Activated naive CD4-positive, alpha-beta T cell treated with anti-CD3 and anti-CD28 coated beads, Interleukin-2, amount 50 U/mL, for 72 hours (primary cell): ENCODE measurements at regions not wholly inside any gene's neighbourhood (a gene's known extent, or its start where the extent isn't known, plus 50 kb on each side); places are given as distances from the start of the nearest gene placed in this dataset.
"Not testable (repeated sequence)": the region's sequence is repeated elsewhere in the genome, so short reads cannot be mapped to it uniquely, and the experiment has no call there.

ENCODE experiments used
- ATAC-seq, 2 donors: fragments of 150-1000 bp; cut with Tn5 transposase; 2 replicates each; pipeline ENCODE4 v1.10.0; 2021; ENCODE audit warnings: mild to moderate bottlenecking in 2 of 2, moderate library complexity in 2 of 2
- DNase-seq, 2 donors: peaks; one replicate each; pipeline ENCODE4 v3.0.0; 2021 to 2022; ENCODE audit warnings: low spot score in 2 of 2
- H3K27ac Mint-ChIP-seq, 2 donors: one replicate each; pipeline ENCODE4 v1.8.0; 2022; ENCODE audit warnings: mild to moderate bottlenecking in 2 of 2, mixed read lengths in 2 of 2
- H3K36me3 Mint-ChIP-seq, 2 donors: one replicate each; pipeline ENCODE4 v1.8.0; 2022; ENCODE audit warnings: mixed read lengths in 2 of 2
- H3K9me3 Mint-ChIP-seq, 2 donors: one replicate each; pipeline ENCODE4 v1.8.0; 2022; ENCODE audit warnings: mixed read lengths in 2 of 2

GRCh38 chr3:72082186-72082715, 297.3 kb upstream of the PROK2 start:
- no peak for ATAC-seq
- no peak for DNase-seq
- peaks cover 0 to 6% of the 10 kb centered on the region in 2 donors for H3K36me3 Mint-ChIP-seq
- H3K9me3 Mint-ChIP-seq: no peaks in the 10 kb centered on the region
- H3K27ac Mint-ChIP-seq: no peak overlapping the region

DNA sequence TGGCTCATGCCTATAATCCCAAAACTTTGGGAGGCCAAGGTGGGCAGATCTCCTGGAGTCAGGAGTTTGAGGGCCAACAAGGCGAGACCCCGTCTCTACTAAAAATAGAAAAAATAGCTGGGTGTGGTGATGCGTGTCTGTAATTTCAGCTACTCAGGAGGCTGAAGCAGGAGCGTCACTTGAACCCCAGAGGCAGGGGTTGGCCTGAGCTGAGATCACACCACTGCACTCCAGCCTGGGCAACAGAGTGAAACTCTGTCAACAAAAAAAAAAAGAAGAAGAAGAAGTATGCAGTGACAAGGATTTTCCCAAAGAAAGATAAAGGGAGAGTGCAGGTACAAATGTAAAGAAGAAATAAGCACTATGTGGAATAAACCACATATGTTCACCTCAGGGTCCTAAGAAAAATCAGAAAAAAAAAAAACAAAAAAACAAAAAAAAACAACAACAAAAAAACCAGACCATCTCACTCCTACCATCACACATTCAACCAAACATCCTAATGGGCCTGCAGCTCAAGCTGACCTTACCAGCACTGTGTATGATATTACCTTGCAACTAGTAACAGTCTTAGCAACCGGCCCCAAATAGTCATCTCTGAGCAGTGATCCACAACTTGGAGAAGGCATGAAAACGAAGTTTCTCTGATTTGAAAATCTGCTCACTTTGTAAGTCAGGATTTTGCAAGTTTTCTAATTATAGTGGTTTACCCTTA, 296.7 kb upstream of the PROK2 start:
- ATAC-seq (no peak), DNase-seq (no peak)
- H3K9me3 Mint-ChIP-seq: no peaks in the 10 kb centered on the region
- peaks cover 0 to 6% of the 10 kb centered on the region in 2 donors for H3K36me3 Mint-ChIP-seq
- H3K27ac Mint-ChIP-seq: no peak overlapping the region

- Mint-ChIP-seq H3K27ac (no peak overlapping the region), H3K9me3 (no peaks in the 10 kb centered on the region), H3K36me3 (peaks cover 1 to 7% of the 10 kb centered on the region in 2 donors)
- ATAC-seq (no peak), DNase-seq (no peak)
These were observed 295.9 kb upstream of the PROK2 start for GRCh38 chr3:72080800-72081199.

DNA sequence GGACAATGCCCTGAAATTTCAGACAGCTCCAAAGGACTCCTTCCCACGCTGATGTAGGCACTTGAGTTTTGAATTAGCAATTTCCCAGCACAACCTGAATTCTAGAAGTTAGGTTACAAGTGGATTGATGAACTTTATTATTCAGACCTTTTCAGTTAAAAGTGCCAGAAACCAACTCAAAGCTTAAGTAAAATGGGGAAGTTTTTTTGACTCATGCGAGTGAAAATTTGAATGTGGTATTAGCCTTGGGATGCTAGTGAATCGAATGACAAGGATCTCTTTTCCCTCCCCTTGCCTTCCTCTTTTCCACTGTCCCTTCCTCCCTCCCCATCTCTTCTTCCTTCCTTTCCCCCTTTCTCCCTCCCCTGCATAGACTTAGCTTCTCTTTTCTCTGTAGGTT, 295.1 kb upstream of the PROK2 start:
- H3K27ac Mint-ChIP-seq: peak overlapping the region in 1 of 2 donors; percentile 16
- DNase-seq (no peak), ATAC-seq (peak; percentile 40)
- H3K36me3 Mint-ChIP-seq: peaks cover 8 to 14% of the 10 kb centered on the region in 2 donors
- H3K9me3 Mint-ChIP-seq: peaks cover 6 to 7% of the 10 kb centered on the region in 2 donors

- Mint-ChIP-seq H3K27ac (no peak overlapping the region), H3K9me3 (peaks cover 9 to 11% of the 10 kb centered on the region in 2 donors), H3K36me3 (peaks cover 12 to 18% of the 10 kb centered on the region in 2 donors)
- peak in 1 of 2 donors; percentile 49 for ATAC-seq
- no peak for DNase-seq
These were observed 294.5 kb upstream of the PROK2 start for GRCh38 chr3:72079369-72079872.

DNA sequence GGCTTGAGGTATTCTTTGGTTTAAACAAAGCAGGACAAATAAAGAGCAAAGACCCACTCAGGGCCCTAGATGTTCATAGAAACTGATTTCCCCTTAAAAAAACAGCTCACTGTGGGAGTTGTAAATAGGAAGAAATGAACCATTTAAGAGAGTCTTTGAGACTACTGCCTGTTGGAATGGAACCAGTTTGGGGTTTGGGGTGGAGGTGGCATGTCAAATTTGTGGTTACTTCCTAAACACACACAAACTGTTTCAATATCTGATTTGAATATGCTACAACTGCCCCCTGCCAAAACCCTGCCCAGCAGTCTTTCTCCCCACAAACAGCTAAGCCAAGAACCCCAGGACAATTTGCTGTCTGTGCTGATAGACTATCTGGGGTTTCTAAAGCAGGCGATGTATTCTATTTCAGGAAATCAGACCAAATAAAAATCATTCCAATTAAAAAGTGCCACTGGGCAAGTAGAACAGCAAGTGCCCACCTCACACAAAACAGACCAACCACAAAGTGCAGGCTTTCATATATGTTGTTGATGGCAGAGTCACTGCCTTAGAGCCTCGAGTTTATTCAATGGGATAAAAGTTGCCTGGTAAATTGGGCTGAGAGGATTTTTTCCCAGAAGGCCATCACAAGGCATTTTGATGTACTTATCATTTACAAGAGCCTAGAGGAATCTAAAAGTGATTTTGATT, 293.9 kb upstream of the PROK2 start:
- Mint-ChIP-seq H3K36me3 (peaks cover 12 to 18% of the 10 kb centered on the region in 2 donors), H3K9me3 (peaks cover 9 to 11% of the 10 kb centered on the region in 2 donors), H3K27ac (no peak overlapping the region)
- DNase-seq (no peak), ATAC-seq (peak in 1 of 2 donors; percentile 26)

GRCh38 chr3:72077473-72078259, 292.7 kb upstream of the PROK2 start:
- no peak for ATAC-seq
- Mint-ChIP-seq H3K9me3 (peaks cover 9 to 11% of the 10 kb centered on the region in 2 donors), H3K27ac (no peak overlapping the region), H3K36me3 (peaks cover 12 to 18% of the 10 kb centered on the region in 2 donors)
- no peak for DNase-seq

GRCh38 chr3:72075848-72076247, 290.9 kb upstream of the PROK2 start:
- ATAC-seq, DNase-seq, H3K27ac Mint-ChIP-seq: not testable (repeated sequence)
- peaks cover 9 to 11% of the 10 kb centered on the region in 2 donors for H3K9me3 Mint-ChIP-seq
- peaks cover 12 to 18% of the 10 kb centered on the region in 2 donors for H3K36me3 Mint-ChIP-seq

GRCh38 chr3:72071624-72072023, 286.7 kb upstream of the PROK2 start:
- H3K27ac Mint-ChIP-seq: no peak overlapping the region
- peaks cover 9 to 11% of the 10 kb centered on the region in 2 donors for H3K9me3 Mint-ChIP-seq
- DNase-seq (no peak), ATAC-seq (no peak)
- peaks cover 12% of the 10 kb centered on the region in 2 donors for H3K36me3 Mint-ChIP-seq

DNA sequence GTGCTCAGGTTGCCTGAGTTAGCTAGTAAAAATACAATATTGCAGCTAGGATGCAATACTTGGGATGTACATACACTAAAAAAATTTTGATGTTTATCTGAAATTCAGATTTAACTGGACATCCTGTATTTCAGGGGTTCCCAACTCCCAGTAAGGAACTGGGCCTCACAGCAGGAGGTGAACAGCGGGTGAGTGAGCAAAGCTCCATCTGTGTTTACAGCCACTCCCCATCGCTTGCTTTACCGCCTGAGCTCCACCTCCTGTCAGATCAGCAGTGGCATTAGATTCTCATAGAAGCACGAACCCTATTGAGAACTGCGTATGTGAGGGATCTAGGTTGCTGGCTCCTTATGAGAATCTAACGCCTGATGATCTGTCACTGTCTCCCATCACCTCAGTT, 285.1 kb upstream of the PROK2 start:
- H3K36me3 Mint-ChIP-seq: peaks cover 3% of the 10 kb centered on the region in 2 donors
- peaks cover 2 to 4% of the 10 kb centered on the region in 2 donors for H3K9me3 Mint-ChIP-seq
- DNase-seq: no peak
- no peak for ATAC-seq
- no peak overlapping the region for H3K27ac Mint-ChIP-seq

- peaks cover under 1% of the 10 kb centered on the region in 2 donors for H3K9me3 Mint-ChIP-seq
- ATAC-seq (no peak), DNase-seq (no peak)
- H3K36me3 Mint-ChIP-seq: peaks cover under 1% of the 10 kb centered on the region in 2 donors
- H3K27ac Mint-ChIP-seq: no peak overlapping the region
These were observed 284.6 kb upstream of the PROK2 start for GRCh38 chr3:72069543-72069942.

DNA sequence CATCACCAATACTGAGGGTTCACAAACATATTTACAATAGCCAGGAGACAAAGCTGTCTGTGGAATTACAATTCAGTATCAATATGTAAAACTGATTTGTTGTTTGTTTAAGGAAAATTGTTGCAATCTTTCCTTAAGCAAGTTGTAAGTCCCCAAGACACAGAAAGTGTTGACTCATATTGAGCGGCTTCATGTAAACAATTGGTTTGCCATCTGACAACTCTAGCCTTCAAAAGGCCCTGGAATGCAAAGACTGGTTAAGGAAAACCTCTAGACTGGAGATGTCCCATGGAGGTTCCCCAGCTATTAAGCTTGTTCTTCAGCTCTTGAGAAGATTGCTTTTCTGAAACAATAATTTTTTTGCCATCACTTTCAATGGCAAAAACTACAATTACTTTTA, 283.7 kb upstream of the PROK2 start:
- peaks cover 7% of the 10 kb centered on the region in 2 donors for H3K9me3 Mint-ChIP-seq
- H3K27ac Mint-ChIP-seq: no peak overlapping the region
- H3K36me3 Mint-ChIP-seq: peaks cover 9 to 10% of the 10 kb centered on the region in 2 donors
- no peak for ATAC-seq
- DNase-seq: no peak

- no peak for ATAC-seq
- no peak for DNase-seq
- H3K27ac Mint-ChIP-seq: no peak overlapping the region
- H3K36me3 Mint-ChIP-seq: peaks cover 17 to 18% of the 10 kb centered on the region in 2 donors
- peaks cover 13% of the 10 kb centered on the region in 2 donors for H3K9me3 Mint-ChIP-seq
These were observed 282.8 kb upstream of the PROK2 start for GRCh38 chr3:72067721-72068120.

DNA sequence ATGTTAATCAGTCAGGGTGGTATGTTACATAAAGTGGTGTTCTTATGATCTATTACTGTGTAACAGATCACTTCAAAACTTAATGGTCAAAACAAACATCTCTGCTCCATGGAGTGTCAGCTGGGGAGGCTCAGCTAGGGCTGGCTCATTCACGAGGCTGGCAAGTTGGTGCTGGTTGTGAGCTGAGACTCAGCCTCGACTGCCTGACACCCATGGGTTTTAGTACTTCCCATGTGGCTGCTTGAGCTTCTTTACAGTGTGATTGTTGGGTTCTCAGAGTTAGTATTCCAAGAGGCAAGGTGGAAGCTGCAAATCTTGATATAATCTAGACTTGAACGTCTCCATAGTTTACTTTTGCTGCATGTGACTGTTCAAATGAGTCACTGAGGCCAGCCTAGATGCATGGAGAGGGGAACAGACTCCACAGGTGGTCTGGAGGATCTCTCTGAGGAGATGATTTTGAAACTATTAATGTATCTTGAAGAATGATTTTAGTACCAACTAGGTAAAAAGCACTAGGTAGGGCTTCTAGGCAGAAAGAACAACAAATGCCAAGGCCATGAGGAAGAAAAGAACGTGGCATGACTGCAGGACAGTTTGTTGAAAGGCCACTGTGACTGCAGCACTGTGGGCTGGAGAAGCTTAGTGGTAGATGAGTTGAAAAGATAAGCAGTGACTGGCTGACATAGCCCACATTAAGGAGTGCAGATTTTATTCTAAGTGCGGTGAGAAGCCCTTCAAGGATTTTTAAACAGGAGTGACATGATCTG, 281.1 kb upstream of the PROK2 start:
- Mint-ChIP-seq H3K9me3 (peaks cover 19 to 24% of the 10 kb centered on the region in 2 donors), H3K36me3 (peaks cover 21% of the 10 kb centered on the region in 2 donors), H3K27ac (no peak overlapping the region)
- DNase-seq (no peak), ATAC-seq (no peak)

DNA sequence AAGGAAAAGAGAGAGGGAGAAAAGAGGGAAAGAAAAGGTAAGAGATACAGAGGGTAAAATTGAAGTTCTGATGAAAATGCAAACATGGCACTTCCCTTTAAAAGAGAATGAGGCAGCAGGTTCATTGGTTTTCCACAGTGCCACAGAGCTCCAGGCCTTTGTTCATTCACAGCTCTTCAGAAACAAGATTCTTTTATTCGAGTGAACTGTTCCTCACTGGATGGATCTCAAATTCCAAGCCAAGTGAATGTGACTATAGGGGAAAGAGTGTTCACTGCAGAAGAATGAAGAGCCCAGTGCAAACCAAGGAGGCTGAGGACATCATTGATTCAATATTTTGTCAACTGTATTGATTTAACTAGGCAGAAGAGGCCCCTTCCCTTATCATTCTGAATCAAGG, 280.3 kb upstream of the PROK2 start:
- ATAC-seq: no peak
- Mint-ChIP-seq H3K36me3 (peaks cover 21% of the 10 kb centered on the region in 2 donors), H3K9me3 (peaks cover 19 to 24% of the 10 kb centered on the region in 2 donors), H3K27ac (no peak overlapping the region)
- DNase-seq: no peak

- not testable (repeated sequence) for H3K27ac Mint-ChIP-seq, ATAC-seq, DNase-seq
- Mint-ChIP-seq H3K36me3 (peaks cover 21% of the 10 kb centered on the region in 2 donors), H3K9me3 (peaks cover 19 to 24% of the 10 kb centered on the region in 2 donors)
These were observed 279.8 kb upstream of the PROK2 start for GRCh38 chr3:72064727-72065126.
